ENCODE measurements at regions not wholly inside any gene's neighbourhood (a gene's known extent, or its start where the extent isn't known, plus 50 kb on each side); places are given as distances from the start of the nearest gene placed in this dataset.

DNA sequence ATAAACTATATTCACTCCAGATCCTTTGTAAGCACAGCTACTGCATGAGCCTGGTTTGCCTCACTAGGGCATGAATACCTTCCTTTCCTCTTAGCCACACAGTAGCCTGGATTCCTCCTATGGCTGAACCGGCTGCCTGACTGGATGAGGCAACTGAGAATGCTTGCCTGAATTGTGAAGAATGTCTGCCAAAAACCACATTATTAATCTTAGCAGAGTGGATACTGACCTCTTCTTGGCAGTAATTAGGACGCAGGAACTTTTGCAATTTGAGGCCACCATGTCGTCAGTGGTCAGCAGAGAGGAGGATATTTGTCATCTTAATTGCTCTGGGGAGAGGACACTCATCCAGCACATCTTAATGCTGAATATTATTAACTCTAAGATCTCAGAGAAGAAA is 651.8 kb upstream of the GOT2 start:
- intact Hi-C loops (cut with DNase I, micrococcal nuclease): no loop called here

DNA sequence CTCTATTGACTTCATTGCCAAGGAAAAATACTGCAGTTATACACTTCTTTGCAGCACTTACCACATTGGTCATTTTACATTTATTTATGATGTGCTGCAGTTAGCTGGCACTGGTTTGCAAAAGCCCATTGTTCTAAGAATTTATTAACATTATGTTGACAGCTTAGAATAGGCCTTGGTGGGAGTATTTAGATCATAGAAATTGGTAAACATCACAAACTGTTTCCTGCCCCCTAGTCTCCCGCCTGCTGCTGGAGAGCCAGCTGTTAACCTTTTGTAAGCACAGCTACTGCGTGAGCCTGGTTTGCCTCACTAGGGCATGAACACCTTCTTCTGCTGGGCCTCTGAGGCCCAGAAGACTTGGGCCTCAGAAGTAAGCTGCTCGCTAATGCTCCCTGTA is 651.4 kb upstream of the GOT2 start:
- intact Hi-C loops (cut with DNase I, micrococcal nuclease): no loop called here
- TF ChIP-seq, protein P1, sequence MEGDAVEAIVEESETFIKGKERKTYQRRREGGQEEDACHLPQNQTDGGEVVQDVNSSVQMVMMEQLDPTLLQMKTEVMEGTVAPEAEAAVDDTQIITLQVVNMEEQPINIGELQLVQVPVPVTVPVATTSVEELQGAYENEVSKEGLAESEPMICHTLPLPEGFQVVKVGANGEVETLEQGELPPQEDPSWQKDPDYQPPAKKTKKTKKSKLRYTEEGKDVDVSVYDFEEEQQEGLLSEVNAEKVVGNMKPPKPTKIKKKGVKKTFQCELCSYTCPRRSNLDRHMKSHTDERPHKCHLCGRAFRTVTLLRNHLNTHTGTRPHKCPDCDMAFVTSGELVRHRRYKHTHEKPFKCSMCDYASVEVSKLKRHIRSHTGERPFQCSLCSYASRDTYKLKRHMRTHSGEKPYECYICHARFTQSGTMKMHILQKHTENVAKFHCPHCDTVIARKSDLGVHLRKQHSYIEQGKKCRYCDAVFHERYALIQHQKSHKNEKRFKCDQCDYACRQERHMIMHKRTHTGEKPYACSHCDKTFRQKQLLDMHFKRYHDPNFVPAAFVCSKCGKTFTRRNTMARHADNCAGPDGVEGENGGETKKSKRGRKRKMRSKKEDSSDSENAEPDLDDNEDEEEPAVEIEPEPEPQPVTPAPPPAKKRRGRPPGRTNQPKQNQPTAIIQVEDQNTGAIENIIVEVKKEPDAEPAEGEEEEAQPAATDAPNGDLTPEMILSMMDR (IDR thresholded peaks at IDR 0.05): no peak
- no peak for ATAC-seq
- H3K36me3 ChIP-seq (ENCODE audit: low read depth): no peaks in the 10 kb centered on the region
- no peaks in the 10 kb centered on the region for H3K4me1 ChIP-seq (ENCODE audit: low read depth)
- no peak overlapping the region for H3K4me3 ChIP-seq
- peaks cover 52% of the 10 kb centered on the region for H3K9me3 ChIP-seq
- DNase-seq: no peak

More for the DNA sequence above, 651.8 kb upstream of the GOT2 start:
- TF ChIP-seq, protein P1 (IDR thresholded peaks at IDR 0.05): no peak
- Histone ChIP-seq H3K36me3 (ENCODE audit: low read depth) (no peaks in the 10 kb centered on the region), H3K4me1 (ENCODE audit: low read depth) (no peaks in the 10 kb centered on the region), H3K4me3 (no peak overlapping the region), H3K9me3 (peaks cover 48% of the 10 kb centered on the region)
- ATAC-seq (no peak), DNase-seq (no peak)

GRCh38 chr16:59373632-59374031 is 639.5 kb upstream of the GOT2 start:
- intact Hi-C loops (cut with DNase I, micrococcal nuclease): no loop called here
- ATAC-seq (no peak), DNase-seq (no peak)
- Histone ChIP-seq H3K9me3 (peaks cover 45% of the 10 kb centered on the region), H3K4me1 (ENCODE audit: low read depth) (no peaks in the 10 kb centered on the region), H3K4me3 (no peak overlapping the region), H3K36me3 (ENCODE audit: low read depth) (no peaks in the 10 kb centered on the region)
- TF ChIP-seq, protein P1 (IDR thresholded peaks at IDR 0.05): no peak

DNA sequence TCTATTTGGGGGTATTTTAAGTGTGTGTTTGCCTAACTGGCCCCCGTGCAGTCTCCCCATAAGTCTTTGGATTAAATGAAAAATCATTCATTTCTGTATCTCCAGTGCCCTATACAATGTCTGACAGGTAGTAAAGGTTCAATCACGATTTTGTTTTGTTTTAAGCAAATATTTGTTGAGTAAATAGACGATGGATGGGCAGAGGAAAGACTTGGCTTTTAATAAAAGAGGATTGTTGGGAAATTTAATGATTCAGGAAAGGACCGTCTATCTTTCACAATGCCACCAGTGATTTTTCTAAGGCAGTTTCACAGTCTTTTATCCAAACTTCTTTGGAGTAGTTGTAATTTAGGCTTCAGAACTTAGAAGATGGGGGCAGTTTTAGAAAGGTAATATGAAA is 636.6 kb upstream of the GOT2 start:
- H3K36me3 ChIP-seq (ENCODE audit: low read depth): no peaks in the 10 kb centered on the region
- no peak overlapping the region for H3K4me3 ChIP-seq
- no peaks in the 10 kb centered on the region for H3K4me1 ChIP-seq (ENCODE audit: low read depth)
- TF ChIP-seq, protein P1 (IDR thresholded peaks at IDR 0.05): no peak
- ATAC-seq: no peak
- intact Hi-C loops (cut with DNase I, micrococcal nuclease): no loop called here
- peaks cover 43% of the 10 kb centered on the region for H3K9me3 ChIP-seq
- no peak for DNase-seq

DNA sequence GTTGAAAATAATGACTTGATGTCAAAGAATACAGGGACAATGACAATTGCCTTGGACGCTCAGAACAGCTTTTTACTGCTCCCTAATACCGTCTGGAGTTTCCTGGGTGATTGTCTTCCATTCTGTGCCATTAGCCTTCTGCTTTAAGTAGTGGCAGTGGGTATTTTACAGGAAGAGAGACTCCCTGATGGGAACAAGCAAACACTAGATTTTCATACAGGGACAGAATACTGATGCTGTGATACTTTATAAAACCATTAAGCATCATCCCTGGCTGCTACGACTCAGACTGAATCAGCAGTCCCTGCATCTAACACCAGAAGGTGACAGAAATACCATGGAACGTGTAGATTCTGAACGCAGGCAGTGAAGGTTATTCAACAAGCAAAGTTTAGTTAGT is 635.4 kb upstream of the GOT2 start:
- intact Hi-C loops (cut with DNase I, micrococcal nuclease): no loop called here
- Histone ChIP-seq H3K36me3 (ENCODE audit: low read depth) (no peaks in the 10 kb centered on the region), H3K9me3 (peaks cover 32% of the 10 kb centered on the region), H3K4me1 (ENCODE audit: low read depth) (no peaks in the 10 kb centered on the region), H3K4me3 (no peak overlapping the region)
- TF ChIP-seq, protein P1 (IDR thresholded peaks at IDR 0.05): no peak
- no peak for DNase-seq
- no peak for ATAC-seq

DNA sequence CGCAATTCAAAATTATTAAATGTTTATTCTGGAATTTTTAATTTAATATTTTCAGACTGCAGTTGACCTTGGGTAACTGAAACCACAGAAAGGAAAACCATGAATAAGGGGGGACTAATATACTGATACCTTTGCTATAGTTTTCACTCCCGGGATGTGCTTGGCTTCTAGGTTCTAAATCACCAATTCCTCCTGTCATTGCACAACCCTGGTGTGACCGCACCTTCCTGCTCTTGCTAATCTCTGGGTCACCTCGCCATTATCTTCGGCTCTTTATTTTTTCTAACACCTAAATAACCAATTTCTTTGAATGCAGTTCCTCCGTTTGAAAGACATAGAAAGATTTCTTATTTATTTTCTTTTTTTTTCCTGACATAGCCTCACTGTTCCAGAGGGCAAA is 634.5 kb upstream of the GOT2 start:
- Histone ChIP-seq H3K36me3 (ENCODE audit: low read depth) (no peaks in the 10 kb centered on the region), H3K4me1 (ENCODE audit: low read depth) (no peaks in the 10 kb centered on the region), H3K9me3 (peaks cover 25% of the 10 kb centered on the region), H3K4me3 (no peak overlapping the region)
- TF ChIP-seq, protein P1 (IDR thresholded peaks at IDR 0.05): no peak
- intact Hi-C loops (cut with DNase I, micrococcal nuclease): no loop called here
- DNase-seq: no peak
- ATAC-seq: no peak

Data from mucosa of descending colon (tissue), 3 donors.